Activated naive CD4-positive, alpha-beta T cell treated with anti-CD3 and anti-CD28 coated beads, Interleukin-2, amount 50 U/mL, for 72 hours (primary cell): ENCODE measurements at regions not wholly inside any gene's neighbourhood (a gene's known extent, or its start where the extent isn't known, plus 50 kb on each side); places are given as distances from the start of the nearest gene placed in this dataset.
"Not testable (repeated sequence)": the region's sequence is repeated elsewhere in the genome, so short reads cannot be mapped to it uniquely, and the experiment has no call there.

ENCODE experiments used
- ATAC-seq, 2 donors: fragments of 150-1000 bp; cut with Tn5 transposase; 2 replicates each; pipeline ENCODE4 v1.10.0; 2021; ENCODE audit warnings: mild to moderate bottlenecking in 2 of 2, moderate library complexity in 2 of 2
- DNase-seq, 2 donors: peaks; one replicate each; pipeline ENCODE4 v3.0.0; 2021 to 2022; ENCODE audit warnings: low spot score in 2 of 2
- H3K27ac Mint-ChIP-seq, 2 donors: one replicate each; pipeline ENCODE4 v1.8.0; 2022; ENCODE audit warnings: mild to moderate bottlenecking in 2 of 2, mixed read lengths in 2 of 2
- H3K36me3 Mint-ChIP-seq, 2 donors: one replicate each; pipeline ENCODE4 v1.8.0; 2022; ENCODE audit warnings: mixed read lengths in 2 of 2
- H3K9me3 Mint-ChIP-seq, 2 donors: one replicate each; pipeline ENCODE4 v1.8.0; 2022; ENCODE audit warnings: mixed read lengths in 2 of 2

DNA sequence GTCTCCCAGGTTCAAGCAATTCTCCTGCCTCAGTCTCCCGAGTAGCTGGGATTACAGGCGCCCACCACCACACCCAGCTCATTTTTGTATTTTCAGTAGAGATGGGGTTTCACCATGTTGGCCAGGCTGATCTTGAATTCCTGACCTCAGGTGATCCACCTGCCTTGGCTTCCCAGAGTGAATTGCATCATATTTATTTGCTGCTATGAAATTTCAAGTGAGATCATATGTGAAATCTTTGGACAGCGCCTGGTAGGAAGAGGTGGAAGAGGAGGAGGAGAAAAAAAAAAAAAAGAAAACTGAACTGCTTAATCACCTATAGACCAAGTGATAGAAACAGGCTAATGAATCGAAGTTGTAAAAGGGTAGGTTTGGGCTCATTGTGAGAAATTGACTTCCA, 557.8 kb upstream of the C16orf82 start:
- not testable (repeated sequence) for H3K9me3 Mint-ChIP-seq, DNase-seq, ATAC-seq, H3K36me3 Mint-ChIP-seq
- peak overlapping the region in 1 of 2 donors; percentile 60 for H3K27ac Mint-ChIP-seq

DNA sequence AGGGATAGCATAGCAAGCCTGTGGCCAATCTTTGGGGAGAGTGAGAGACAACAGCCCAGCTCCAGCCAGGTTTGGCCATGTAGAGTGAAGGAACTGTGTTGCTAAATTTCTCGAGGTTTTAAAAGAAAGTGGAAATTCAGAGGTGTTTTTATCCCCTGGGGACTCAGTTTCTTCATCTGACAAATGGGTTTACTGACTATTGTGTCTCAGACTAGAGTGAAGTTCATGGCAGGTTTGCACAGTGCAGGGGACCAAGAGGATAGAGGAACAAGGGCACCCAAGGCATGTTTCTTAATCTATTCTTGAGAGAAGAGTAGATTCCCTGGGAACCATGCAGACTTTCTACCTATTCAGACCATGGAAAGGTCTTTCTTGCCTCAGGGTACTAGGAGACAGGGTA, 555.8 kb upstream of the C16orf82 start:
- Mint-ChIP-seq H3K27ac (no peak overlapping the region), H3K9me3 (no peaks in the 10 kb centered on the region), H3K36me3 (no peaks in the 10 kb centered on the region)
- DNase-seq (no peak), ATAC-seq (no peak)

DNA sequence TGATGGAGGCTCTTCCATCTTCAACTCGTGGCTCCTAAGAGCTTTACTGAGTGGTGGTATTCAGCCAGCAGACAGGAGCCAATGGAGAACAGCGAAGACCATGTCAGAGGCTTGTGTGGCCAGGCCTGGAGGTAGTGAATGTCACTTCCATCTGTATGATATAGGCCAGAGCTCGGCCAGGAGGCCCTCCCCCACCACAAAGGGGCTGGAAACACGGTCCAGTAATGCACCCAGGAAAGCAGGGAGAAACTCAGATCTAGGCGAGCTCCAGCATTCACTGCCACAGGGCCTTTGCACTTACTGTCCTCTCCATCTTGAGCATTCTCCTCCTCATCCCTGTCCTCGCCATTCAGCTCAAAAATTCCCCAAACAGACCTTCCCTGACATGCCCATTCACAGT, 555.3 kb upstream of the C16orf82 start:
- no peak for DNase-seq
- Mint-ChIP-seq H3K36me3 (no peaks in the 10 kb centered on the region), H3K9me3 (no peaks in the 10 kb centered on the region), H3K27ac (no peak overlapping the region)
- ATAC-seq: no peak

DNA sequence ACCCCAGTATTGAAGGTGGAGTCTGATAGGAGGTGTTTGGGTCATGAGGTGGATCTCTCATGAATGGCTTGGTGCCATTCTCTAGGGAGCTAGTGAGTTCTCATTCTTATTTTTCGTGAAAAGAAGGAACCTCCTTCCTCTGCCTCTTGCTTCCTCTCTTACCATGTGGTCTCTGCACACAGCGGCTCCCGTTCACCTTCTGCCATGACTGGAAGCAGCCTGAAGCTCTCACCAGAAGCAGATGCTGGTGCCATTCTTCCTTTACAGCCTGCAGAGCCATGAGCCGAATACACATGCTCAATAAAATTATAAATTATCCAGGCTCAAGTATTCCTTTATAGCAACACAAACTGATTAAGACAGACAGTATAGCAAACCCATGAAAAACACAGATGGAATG, 545.1 kb upstream of the C16orf82 start:
- Mint-ChIP-seq H3K9me3 (peaks cover 0 to 4% of the 10 kb centered on the region in 2 donors), H3K36me3 (no peaks in the 10 kb centered on the region), H3K27ac (no peak overlapping the region)
- ATAC-seq (no peak), DNase-seq (no peak)

DNA sequence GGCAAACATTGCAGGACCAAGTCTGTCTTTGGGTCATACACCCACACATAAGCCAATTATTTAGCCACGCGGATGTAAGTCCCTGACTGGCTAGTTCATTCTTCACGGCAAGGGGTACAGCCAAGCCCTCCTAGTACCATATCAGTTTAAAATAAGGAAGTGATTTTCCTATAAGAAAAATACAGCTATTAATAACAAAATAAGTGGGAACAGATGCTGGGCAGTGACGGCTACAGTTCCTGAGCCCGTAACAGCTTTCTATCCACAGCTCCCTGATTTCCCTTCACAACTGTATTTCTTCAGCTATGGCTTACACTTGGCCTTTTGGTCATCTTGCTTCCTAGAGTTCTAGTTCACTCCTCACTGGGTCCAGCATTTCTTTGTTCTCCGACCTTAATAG, 542.4 kb upstream of the C16orf82 start:
- DNase-seq: no peak
- Mint-ChIP-seq H3K9me3 (peaks cover 0 to 4% of the 10 kb centered on the region in 2 donors), H3K36me3 (no peaks in the 10 kb centered on the region), H3K27ac (no peak overlapping the region)
- no peak for ATAC-seq

DNA sequence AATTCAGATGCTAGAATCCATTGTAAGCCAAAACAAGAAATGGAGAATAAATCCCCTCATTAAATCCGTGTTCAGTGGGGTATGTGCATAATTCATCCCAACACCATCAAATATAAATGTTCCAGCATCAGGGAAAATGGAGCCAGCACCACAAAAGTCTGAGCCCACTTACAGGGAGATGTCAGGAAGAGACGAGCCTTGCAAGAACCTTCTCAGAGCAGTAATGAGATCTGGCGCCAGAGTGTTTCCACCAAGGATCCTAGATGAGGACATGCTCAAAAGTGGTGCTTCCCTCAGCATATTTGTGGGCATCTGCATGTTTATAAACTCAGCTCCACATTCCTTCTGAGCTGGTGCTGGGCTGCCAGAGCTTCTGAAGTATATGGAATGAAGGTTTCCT, 541.9 kb upstream of the C16orf82 start:
- DNase-seq (no peak), ATAC-seq (no peak)
- Mint-ChIP-seq H3K9me3 (peaks cover 0 to 4% of the 10 kb centered on the region in 2 donors), H3K27ac (no peak overlapping the region), H3K36me3 (no peaks in the 10 kb centered on the region)

DNA sequence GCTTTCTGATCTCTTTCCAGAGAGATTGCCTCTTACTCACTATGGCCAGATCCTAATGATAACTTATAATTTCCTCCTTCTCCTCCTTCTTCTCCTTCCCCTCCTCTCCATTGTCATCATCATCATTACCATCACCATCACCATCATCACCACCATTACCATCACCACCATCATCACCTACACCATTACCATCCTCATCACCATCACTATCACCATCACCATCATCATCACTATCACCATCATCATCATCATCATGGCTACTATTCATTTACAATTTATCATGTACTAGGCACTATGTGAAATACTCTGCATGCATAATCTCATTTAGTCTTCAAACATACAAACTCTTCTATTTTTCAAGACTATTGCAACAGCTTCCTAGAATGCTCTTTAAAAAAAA, 540.9 kb upstream of the C16orf82 start:
- peaks cover 0 to 4% of the 10 kb centered on the region in 2 donors for H3K9me3 Mint-ChIP-seq
- DNase-seq (no peak), ATAC-seq (no peak)
- H3K27ac Mint-ChIP-seq: no peak overlapping the region
- H3K36me3 Mint-ChIP-seq: no peaks in the 10 kb centered on the region

DNA sequence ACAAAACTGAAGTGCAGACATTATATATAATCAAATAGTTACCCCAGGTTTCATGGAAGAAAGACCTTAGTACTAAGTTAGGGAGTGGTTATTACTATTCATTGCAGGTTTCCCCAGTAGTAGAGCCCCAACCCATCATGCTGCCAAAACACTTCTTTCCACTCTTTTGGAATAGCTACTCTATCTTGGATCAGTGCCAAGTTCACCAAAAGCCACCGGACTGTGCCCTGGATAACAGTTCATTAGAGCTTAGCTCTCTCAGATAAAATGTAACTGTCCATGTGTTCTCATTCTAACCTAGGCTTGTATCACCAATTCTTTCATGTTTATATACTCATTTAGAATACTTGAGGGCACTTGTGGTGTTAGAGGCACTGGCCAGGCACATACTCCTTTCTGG, 540.1 kb upstream of the C16orf82 start:
- Mint-ChIP-seq H3K36me3 (no peaks in the 10 kb centered on the region), H3K27ac (no peak overlapping the region), H3K9me3 (peaks cover 0 to 4% of the 10 kb centered on the region in 2 donors)
- no peak for DNase-seq
- ATAC-seq: no peak

DNA sequence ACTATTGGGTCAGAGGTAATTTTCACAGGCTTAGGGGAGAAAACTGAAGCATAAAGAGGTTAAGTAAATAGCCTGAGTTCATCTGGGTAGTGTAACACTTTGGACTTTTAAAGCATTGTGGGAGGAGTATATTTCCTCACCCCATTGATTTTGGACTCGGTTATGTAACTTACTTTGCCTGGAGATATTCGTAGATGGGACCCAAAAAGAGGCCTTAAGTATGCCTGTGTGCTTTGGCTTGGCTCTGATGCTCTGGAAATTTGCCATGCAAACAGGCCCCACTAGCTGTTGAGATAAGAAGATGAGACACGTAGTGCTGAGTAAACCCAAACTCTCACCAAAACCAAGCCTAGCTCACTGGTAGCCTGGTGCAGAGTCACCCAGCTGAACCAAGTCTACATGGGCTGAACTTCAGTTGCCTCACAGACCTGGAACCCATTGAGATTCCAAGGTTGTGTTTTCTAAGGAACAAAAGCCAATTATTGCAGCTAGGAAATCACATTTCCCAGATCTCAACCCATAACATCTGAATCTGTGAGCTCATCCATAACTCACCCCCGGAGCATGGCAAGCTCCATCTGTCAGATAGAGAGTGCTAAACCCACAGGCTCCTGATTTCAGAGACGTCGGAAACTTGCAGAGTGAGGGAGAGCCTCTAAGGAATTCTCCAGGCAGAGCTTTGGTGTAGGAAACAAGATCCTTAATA, 536.0 kb upstream of the C16orf82 start:
- no peak overlapping the region for H3K27ac Mint-ChIP-seq
- DNase-seq (no peak), ATAC-seq (no peak)
- no peaks in the 10 kb centered on the region for H3K36me3 Mint-ChIP-seq
- H3K9me3 Mint-ChIP-seq: peaks cover 0 to 3% of the 10 kb centered on the region in 2 donors

DNA sequence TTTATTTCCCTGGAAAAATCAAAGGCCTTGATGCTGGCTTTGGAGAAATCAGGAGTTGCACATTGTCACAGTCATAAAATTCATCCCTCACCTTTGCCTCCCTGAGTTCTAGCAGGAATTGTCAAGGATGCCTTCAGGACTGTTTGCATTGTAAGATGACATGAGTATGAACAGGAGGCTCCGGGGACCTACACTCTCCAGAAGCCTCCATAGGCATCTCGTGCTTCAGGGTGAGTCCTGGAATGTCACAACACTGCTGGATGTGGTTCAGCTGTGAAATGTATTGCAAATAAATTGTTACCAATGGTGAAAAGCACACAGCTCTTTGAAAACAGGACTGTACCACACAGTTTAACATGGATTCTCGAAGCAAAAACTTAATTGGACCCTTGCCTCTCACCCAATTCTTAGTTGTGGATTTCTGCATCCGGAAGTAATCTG, 535.4 kb upstream of the C16orf82 start:
- no peak for ATAC-seq
- H3K9me3 Mint-ChIP-seq: no peaks in the 10 kb centered on the region
- DNase-seq: no peak
- no peak overlapping the region for H3K27ac Mint-ChIP-seq
- H3K36me3 Mint-ChIP-seq: no peaks in the 10 kb centered on the region

DNA sequence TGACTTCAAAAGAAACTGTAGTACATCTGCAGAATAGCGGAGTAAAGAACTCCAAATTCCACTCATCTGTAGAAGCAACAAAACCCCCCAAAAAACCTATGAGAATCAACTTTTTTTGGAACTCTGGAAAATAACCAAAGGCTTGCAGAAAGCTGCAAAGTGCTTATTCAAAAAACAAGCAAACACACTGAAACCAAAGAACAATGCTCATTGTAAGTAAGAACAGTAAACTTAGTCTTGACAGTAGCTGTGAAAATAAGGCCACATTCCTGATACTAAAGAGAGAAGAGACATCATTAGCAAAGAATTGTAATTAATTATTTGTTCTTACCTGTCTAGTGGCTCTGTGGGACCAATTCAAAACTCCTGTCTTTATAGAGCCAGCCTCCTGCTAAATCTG, 534.3 kb upstream of the C16orf82 start:
- ATAC-seq (no peak), DNase-seq (no peak)
- Mint-ChIP-seq H3K36me3 (no peaks in the 10 kb centered on the region), H3K9me3 (no peaks in the 10 kb centered on the region), H3K27ac (no peak overlapping the region)

DNA sequence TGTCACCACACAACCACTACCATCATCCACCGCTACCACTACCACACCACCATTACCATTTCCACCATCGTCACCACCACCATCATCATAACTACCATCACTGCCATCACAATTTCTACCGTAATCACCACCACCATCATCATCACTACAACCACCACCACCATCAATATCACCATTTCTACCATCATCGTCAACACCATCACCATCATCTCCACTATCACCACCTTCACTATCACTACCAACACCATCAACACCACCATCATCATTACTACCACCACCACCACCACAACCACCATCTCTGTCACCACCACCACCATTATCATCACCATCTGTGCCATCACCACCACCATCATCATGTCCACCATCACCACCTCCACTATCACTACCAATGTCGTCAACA, 524.5 kb upstream of the C16orf82 start:
- no peak for DNase-seq
- ATAC-seq: no peak
- Mint-ChIP-seq H3K27ac (no peak overlapping the region), H3K36me3 (no peaks in the 10 kb centered on the region), H3K9me3 (no peaks in the 10 kb centered on the region)

DNA sequence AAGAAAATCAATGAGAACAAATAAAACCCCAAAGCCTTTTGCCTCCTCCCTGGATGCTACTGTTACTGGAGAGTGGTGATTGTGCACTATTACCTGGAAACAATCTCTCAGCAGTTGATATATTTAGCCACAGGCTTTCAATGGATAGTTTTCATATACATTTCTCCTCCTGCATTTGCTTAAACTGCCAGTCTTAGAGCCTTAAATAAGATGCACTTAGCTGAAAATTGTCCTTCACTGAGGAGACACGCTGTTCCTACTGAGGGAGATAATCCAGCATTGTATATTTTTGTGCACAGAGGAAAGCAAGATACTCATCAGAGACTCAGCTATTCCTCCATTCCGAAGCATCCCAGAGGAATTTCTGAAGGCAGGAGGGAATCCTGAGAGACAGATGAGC, 520.2 kb upstream of the C16orf82 start:
- Mint-ChIP-seq H3K27ac (no peak overlapping the region), H3K36me3 (no peaks in the 10 kb centered on the region), H3K9me3 (peaks cover 0 to 4% of the 10 kb centered on the region in 2 donors)
- DNase-seq (no peak), ATAC-seq (no peak)

DNA sequence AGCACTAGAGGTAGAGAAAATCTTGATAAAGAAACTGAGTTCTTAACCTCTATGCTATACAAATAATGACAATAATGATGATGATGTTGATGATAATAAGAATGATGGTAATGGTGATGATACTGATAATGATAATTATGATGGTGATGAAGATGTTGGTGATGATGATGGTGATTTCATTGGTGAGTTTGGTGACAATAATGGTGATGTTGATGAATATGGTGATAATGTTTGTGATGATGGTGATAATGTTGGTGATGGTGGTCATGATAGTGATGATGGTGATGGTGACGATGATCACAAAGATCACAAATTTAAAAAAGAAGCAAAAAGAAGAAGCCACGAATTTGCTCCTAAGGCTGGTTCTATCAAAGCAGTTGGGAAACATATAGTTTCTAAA, 519.0 kb upstream of the C16orf82 start:
- Mint-ChIP-seq H3K9me3 (peaks cover 0 to 4% of the 10 kb centered on the region in 2 donors), H3K36me3 (no peaks in the 10 kb centered on the region), H3K27ac (no peak overlapping the region)
- ATAC-seq: no peak
- DNase-seq: no peak

DNA sequence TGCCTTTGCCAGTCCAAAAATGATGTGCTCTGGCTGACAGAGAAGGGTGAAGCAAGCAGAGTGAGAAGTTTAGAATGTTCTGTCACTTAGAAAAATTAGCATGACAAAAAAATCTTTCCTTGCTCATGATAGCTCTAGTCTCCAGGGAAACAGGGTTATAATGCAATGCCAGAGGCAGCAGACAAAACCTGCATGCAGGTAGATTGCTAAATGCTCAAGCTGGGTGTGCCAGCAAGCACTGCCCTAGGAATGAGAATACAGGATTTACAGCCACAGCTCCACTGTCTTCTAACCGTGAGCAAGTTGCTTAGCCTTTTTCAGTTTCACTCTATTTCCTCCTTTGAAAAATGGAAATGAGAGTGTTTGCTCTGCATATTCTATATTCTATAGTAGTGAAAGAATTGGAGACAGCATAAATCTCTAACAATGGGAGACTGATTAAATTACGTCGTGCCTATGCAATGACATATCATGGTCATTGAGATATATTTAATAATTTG, 516.6 kb upstream of the C16orf82 start:
- no peaks in the 10 kb centered on the region for H3K36me3 Mint-ChIP-seq
- no peak overlapping the region for H3K27ac Mint-ChIP-seq
- DNase-seq (no peak), ATAC-seq (no peak)
- H3K9me3 Mint-ChIP-seq: peaks cover 0 to 4% of the 10 kb centered on the region in 2 donors

DNA sequence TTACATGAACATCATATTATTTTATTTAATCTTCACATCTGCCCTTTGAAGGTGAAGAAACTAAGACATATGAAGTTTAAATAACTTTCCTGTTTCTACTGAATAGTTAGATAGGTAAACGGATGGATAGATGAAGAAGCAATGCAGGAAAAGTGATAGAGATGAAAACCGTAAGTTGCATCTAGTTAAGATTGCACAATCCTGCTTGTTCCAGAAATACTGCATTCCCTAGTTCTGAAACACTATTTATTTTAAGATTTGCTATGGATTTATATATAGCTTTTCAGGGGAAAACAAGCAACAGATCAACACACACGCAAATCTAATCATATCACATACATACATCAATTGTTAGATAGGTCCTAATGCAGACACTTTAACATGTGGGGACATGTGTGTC, 512.7 kb upstream of the C16orf82 start:
- ATAC-seq (no peak), DNase-seq (no peak)
- Mint-ChIP-seq H3K36me3 (no peaks in the 10 kb centered on the region), H3K9me3 (no peaks in the 10 kb centered on the region), H3K27ac (no peak overlapping the region)

DNA sequence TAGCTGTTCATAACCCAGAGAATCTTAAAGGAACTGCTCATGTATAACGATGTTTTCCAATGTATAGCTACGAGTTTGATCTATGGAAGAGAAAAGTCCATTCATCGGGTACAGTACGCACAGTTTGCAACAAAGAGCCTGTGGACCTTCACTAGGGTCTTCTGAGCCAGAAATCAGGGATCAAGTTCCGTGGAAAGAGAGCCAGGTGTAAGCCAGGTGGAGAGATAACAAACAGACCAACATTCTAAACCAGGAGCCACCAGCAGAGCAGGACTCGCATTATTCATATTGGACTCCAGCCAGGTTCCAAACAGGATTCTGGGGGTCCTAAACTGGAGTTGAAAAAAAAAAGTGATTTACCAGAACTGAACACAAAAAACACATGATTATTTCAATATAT, 505.4 kb upstream of the C16orf82 start:
- DNase-seq: no peak
- H3K9me3 Mint-ChIP-seq: no peaks in the 10 kb centered on the region
- no peak for ATAC-seq
- H3K36me3 Mint-ChIP-seq: no peaks in the 10 kb centered on the region
- no peak overlapping the region for H3K27ac Mint-ChIP-seq

DNA sequence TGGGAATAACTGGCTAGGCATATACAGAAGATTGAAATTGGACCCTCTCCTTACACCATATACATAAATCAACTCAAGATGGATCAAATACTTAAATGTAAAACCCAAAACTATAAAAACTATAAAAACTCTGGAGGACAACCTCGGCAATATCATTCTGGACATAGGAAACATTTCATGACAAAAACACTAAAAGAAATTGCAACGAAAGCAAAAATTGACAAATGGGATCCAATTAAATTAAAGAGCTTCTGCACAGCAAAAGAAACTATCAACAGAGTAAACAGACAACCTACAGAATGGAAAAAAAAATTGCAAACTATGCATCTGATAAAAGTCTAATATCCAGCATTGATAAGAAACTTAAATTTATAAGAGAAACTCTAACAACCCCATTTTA, 503.7 kb upstream of the C16orf82 start:
- ATAC-seq: no peak
- Mint-ChIP-seq H3K9me3 (no peaks in the 10 kb centered on the region), H3K36me3 (no peaks in the 10 kb centered on the region), H3K27ac (no peak overlapping the region)
- no peak for DNase-seq
